Panc1 (cell line): ENCODE measurements at regions not wholly inside any gene's neighbourhood (a gene's known extent, or its start where the extent isn't known, plus 50 kb on each side); places are given as distances from the start of the nearest gene placed in this dataset.

Experiments used
- ATAC-seq: fragments of 200-7000 bp; cut with Tn5 transposase; 2 replicates; pipeline ENCODE4 v1.9.1; 2020; ENCODE audit warnings: mild to moderate bottlenecking, moderate library complexity
- BruUV-seq: library from RNA; stranded (reverse); fragments of 400-500 nt; replicated peaks from 2 replicates; lab custom pipeline; 2021; lab: Mats Ljungman, UMichigan
- CTCF ChIA-PET: fragments of 300-600 bp; sonication (Branson Sonifier 250); formaldehyde crosslinking; loops from one replicate; lab custom pipeline; 2022; ENCODE audit warnings: antibody characterized with exemption; lab: Charles Lee
- POLR2A ChIA-PET: fragments of 300-600 bp; sonication (Branson Sonifier 250); formaldehyde crosslinking; loops from one replicate; lab custom pipeline; 2022; ENCODE audit warnings: antibody characterized with exemption; lab: Charles Lee
- DNase-seq: peaks from one replicate; pipeline ENCODE4 v3.0.0-alpha.2; 2010; ENCODE audit warnings: low read depth, low spot score
- H3K27ac ChIP-seq: 2 replicates; pipeline ENCODE4 v1.5.1; 2011; ENCODE audit warnings: mild to moderate bottlenecking, low read length, inconsistent platforms
- H3K27me3 ChIP-seq: fragments of 200-500 bp; sonication (Bioruptor generic); 2 replicates; pipeline ENCODE4 v1.6.0; 2014; ENCODE audit warnings: low read length, inconsistent platforms; ENCODE audit not compliant: control insufficient read depth, insufficient read depth
- H3K36me3 ChIP-seq: fragments of 200-500 bp; sonication (Bioruptor generic); 2 replicates; pipeline ENCODE4 v1.5.1; 2014; ENCODE audit warnings: inconsistent platforms, mild to moderate bottlenecking, low read length, moderate library complexity; ENCODE audit not compliant: control insufficient read depth, insufficient read depth
- H3K4me1 ChIP-seq: 2 replicates; pipeline ENCODE4 v1.5.1; 2011; ENCODE audit warnings: inconsistent platforms, mild to moderate bottlenecking, low read length, moderate library complexity; ENCODE audit not compliant: control insufficient read depth, insufficient read depth
- H3K4me3 ChIP-seq, 2 experiments: 2 replicates each; pipeline ENCODE4 v1.5.1; 2011 to 2012; ENCODE audit warnings: low read depth in 2 of 2, low read length in 2 of 2, mild to moderate bottlenecking in 2 of 2, inconsistent platforms in 1 of 2, moderate library complexity in 1 of 2
- H3K9me3 ChIP-seq: fragments of 200-500 bp; sonication (Bioruptor generic); 2 replicates; pipeline ENCODE4 v1.5.1; 2014; ENCODE audit warnings: low read depth, mild to moderate bottlenecking, inconsistent platforms, low read length, moderate library complexity; ENCODE audit not compliant: control insufficient read depth, insufficient read depth
- CTCF ChIP-seq: fragments of 450-650 bp; IDR thresholded peaks from 2 replicates; pipeline ENCODE4 v1.5.1; 2017; ENCODE audit warnings: mild to moderate bottlenecking
- POLR2AphosphoS5 ChIP-seq: IDR thresholded peaks from 2 replicates; pipeline ENCODE4 v1.6.1; 2012; ENCODE audit warnings: mild to moderate bottlenecking, low read depth, low read length, moderate library complexity
- REST ChIP-seq, 2 experiments: IDR thresholded peaks; 2 replicates each; pipeline ENCODE4 v1.6.1; 2011 to 2012; ENCODE audit warnings: low read depth in 2 of 2, control low read depth in 1 of 2, low read length in 1 of 2, mild to moderate bottlenecking in 1 of 2, moderate library complexity in 1 of 2; ENCODE audit not compliant: insufficient read depth in 1 of 2
- SIN3A ChIP-seq: IDR thresholded peaks from 2 replicates; pipeline ENCODE4 v1.6.1; 2012; ENCODE audit warnings: low read depth, mild to moderate bottlenecking, low read length, moderate library complexity, borderline replicate concordance; ENCODE audit not compliant: insufficient read depth
- TCF7L2 ChIP-seq: IDR thresholded peaks from 2 replicates; pipeline ENCODE4 v1.6.1; 2011; ENCODE audit warnings: mild to moderate bottlenecking, low read depth, low read length, inconsistent platforms
- in situ Hi-C: cut with HindIII; loops from 2 replicates; pipeline ENCODE4 v1.10.0; 2016; ENCODE audit warnings: low sequenced_read_pairs, low pct_unique_long_range_greater_than_20kb
- intact Hi-C: fragments of 100-400 bp; cut with micrococcal nuclease; formaldehyde crosslinking; loops from one replicate; pipeline ENCODE4 v1.10.0; 2022; ENCODE audit not compliant: unreplicated experiment

GRCh38 chr2:134137182-134137611 lies 116.7 kb upstream of the MGAT5 start:
- no peaks in the 10 kb centered on the region for H3K4me1 ChIP-seq
- H3K36me3 ChIP-seq = no peaks in the 10 kb centered on the region
- ChIA-PET POLR2A (no interaction called here), CTCF (interaction anchor here (0.5 kb wide), 1 partner anchor 135 kb away, joined by 6 read pairs; no protein-coding TSS in a partner anchor)
- H3K27ac ChIP-seq = no peak overlapping the region
- no peaks in the 10 kb centered on the region for H3K27me3 ChIP-seq
- DNase-seq (no peak), ATAC-seq (0 out of 2 replicates have a peak, but pooled peaks have one; percentile 51)
- BruUV-seq = no TSS peak
- TF ChIP-seq SIN3A (no peak), CTCF (no peak), POLR2AphosphoS5 (no peak)
- H3K9me3 ChIP-seq = no peaks in the 10 kb centered on the region
- in situ Hi-C loops (no loop called here), intact Hi-C loops (no loop called here)
- H3K4me3 ChIP-seq = no peak overlapping the region

GRCh38 chr2:134138115-134138514 lies 115.8 kb upstream of the MGAT5 start:
- no peaks in the 10 kb centered on the region for H3K4me1 ChIP-seq
- CTCF ChIA-PET = no interaction called here
- DNase-seq (no peak), ATAC-seq (no peak)
- H3K9me3 ChIP-seq = no peaks in the 10 kb centered on the region
- no TSS peak for BruUV-seq
- no peak overlapping the region for H3K4me3 ChIP-seq
- in situ Hi-C loops (no loop called here), intact Hi-C loops (no loop called here)
- POLR2A ChIA-PET = interaction anchor here (0.7 kb wide), 1 partner anchor 824 kb away, joined by 5 read pairs; no protein-coding TSS in a partner anchor
- TF ChIP-seq TCF7L2 = no peak
- TF ChIP-seq SIN3A = no peak
- TF ChIP-seq REST (IDR thresholded peaks at IDR 0.05; ENCODE audit: insufficient read depth in 1 of 2, low read depth in 2 of 2, low read length in 1 of 2) = no peak
- TF ChIP-seq POLR2AphosphoS5 = no peak
- no peak for TF ChIP-seq CTCF
- H3K27ac ChIP-seq = no peak overlapping the region
- H3K27me3 ChIP-seq = no peaks in the 10 kb centered on the region
- H3K36me3 ChIP-seq = no peaks in the 10 kb centered on the region
